GM13977 (cell line): ENCODE measurements at regions not wholly inside any gene's neighbourhood (a gene's known extent, or its start where the extent isn't known, plus 50 kb on each side); places are given as distances from the start of the nearest gene placed in this dataset.

ENCODE experiments used
- DNase-seq: peaks from one replicate; pipeline ENCODE4 v3.0.0; 2012; ENCODE audit warnings: low spot score
- in situ Hi-C: fragments of 300-500 bp; cut with MboI; formaldehyde crosslinking; loops from one replicate; pipeline ENCODE4 v1.12.0; 2022; ENCODE audit warnings: low sequenced_read_pairs, low pct_unique_long_range_greater_than_20kb, mixed read lengths, inconsistent platforms; ENCODE audit not compliant: unreplicated experiment
- TF ChIP-seq, protein P1 (sequence below): IDR thresholded peaks from 2 replicates; pipeline ENCODE4 v1.5.1; 2012; ENCODE audit warnings: mild to moderate bottlenecking, control low read depth; ENCODE audit not compliant: insufficient read depth; ENCODE audit errors: extremely low read depth, missing control alignments

DNA sequence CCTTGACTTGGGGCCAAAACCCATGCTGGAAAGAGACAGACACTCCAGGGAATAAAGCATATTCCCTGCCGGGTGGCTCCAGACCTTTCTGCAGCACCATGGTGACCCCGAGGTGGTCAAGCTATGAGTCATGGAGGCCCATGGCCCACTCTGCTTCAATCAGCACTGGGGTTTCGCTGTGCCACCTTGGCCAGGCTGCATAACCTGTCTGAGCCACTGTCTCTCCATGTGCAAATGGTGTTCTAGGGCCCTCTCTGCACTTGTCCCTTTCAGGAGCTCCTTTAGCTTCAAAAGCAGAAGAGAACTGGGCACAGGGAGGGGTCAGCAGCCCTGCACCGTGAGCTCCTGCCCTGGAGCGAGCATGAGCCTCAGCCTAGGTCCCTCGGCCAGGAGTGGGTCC is 410.1 kb downstream of the SHANK2 start:
- in situ Hi-C loops, result no loop called here
- TF ChIP-seq, protein P1, sequence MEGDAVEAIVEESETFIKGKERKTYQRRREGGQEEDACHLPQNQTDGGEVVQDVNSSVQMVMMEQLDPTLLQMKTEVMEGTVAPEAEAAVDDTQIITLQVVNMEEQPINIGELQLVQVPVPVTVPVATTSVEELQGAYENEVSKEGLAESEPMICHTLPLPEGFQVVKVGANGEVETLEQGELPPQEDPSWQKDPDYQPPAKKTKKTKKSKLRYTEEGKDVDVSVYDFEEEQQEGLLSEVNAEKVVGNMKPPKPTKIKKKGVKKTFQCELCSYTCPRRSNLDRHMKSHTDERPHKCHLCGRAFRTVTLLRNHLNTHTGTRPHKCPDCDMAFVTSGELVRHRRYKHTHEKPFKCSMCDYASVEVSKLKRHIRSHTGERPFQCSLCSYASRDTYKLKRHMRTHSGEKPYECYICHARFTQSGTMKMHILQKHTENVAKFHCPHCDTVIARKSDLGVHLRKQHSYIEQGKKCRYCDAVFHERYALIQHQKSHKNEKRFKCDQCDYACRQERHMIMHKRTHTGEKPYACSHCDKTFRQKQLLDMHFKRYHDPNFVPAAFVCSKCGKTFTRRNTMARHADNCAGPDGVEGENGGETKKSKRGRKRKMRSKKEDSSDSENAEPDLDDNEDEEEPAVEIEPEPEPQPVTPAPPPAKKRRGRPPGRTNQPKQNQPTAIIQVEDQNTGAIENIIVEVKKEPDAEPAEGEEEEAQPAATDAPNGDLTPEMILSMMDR, result no peak
- DNase-seq, result no peak

DNA sequence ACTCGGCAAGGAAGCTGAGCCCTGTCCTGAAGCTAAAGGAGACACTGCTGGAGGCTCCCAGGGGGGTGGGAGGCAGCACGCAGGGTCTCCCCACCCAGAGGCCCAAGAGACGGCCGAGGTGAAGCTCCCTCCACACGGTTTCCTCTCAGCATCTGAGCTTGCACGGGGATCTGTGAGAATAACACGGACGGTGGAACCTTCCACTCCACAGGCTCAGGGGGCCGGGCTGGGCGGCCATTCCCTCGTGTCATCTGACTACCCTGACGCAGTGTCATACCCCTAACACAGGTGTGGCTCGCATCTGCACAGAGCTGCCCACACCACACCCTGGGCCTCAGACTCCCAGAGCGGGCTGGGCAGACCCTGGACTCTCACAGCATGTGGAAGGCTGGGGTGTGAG is 409.7 kb downstream of the SHANK2 start:
- in situ Hi-C loops, result no loop called here
- DNase-seq, result no peak
- TF ChIP-seq, protein P1, result no peak

DNA sequence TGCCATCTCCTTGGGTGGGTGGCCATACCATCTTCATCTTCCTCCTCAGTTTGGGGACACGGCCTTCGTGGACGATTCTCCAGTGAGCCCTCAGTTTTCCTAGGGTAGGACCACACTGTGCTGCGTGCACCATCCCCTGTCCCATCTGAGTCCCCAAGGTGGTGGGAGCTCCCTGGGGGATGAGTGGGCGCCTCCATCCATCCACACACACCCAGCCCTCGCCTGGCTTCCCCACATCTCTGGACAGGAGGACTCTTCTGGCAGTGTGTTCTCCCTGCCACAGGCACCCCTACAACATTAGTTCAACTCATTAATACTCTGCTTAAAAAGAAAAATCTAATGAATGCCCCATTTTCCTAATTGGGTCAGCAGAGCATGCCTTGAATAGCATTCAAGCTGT is 408.5 kb downstream of the SHANK2 start:
- no peak for DNase-seq
- in situ Hi-C loops, result no loop called here
- TF ChIP-seq, protein P1, result no peak

DNA sequence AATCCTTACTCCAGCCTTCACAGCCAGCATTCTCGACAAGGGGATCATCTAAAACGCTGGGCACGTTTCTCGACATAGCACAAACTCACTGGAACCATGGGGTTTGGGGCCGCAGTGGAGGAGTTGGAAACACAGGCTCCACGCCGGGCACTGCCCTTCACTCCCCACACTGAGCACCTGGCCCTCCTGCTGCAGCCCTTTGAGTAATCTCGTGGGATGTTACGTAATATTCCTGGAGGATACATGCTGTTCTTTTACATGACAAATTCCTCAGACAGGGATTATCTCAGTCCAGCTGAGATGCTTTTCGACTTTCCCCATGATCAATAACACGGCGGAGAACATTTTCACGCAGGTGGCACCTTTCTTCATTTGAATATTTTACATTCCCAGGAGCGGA is 408.0 kb downstream of the SHANK2 start:
- TF ChIP-seq, protein P1, result no peak
- in situ Hi-C loops, result no loop called here
- no peak for DNase-seq

DNA sequence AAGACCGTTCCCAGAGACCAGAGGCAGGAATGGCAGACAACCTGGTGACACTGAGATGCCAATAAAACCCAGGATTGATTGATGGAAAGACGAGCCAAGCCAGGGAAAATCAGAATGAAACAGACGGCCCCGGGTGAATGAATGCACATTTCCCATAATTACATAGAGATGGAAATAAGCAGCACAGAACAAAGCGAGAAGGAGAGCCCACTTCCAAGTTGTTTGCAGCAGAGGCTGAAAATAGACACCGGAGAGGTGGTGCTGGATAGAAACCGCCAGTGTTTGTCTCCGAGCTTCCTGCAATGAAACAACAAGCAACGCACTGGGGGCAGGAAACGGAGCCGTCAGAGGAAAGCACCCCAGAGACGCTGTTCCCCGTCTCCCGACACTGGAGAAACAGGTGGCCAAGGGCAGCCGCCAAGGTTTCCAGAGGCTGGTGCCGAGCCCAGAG is 406.8 kb downstream of the SHANK2 start:
- TF ChIP-seq, protein P1, result no peak
- in situ Hi-C loops, result no loop called here
- no peak for DNase-seq

DNA sequence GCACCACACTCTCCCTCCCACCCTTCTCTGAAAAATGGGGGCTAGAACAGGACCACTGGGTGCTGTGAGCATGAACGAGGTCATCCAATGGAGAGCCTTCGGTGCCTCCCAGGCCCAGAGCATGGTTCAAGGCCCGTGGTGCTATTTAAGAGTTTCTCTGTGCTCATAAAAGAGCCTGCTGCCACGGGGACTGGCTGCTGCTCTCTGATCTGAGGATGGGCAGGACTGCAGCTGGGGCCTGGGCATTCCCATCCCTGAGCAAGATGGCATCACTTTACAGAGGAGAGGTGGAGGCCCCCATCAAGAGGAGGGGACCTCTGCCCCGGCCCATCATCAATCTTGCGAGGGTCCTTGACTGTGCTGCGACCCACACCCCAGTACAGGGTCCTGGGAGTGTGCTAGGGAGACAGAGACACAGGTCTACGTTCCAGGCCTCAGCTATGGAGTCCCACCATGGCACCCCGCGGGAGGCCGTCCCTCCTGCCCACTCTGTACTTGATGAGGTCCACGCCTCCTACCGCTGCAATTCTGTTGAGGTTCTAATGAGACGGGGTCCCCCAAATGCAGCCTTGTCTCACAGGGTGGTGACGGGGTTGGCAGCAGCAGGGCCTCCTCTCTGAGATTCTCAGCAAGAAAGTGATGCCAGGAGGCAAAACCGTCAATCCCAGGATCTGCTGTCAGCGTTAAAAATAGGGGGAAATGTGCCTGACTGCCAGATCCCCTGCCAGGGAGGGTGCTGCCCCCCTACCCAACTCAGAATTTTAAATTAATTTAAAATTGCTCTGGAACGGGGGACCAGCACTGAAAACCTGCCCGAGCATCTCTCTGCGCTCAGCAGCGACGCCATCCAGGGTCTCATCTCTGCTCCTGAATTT is 405.4 kb downstream of the SHANK2 start:
- DNase-seq, result no peak
- TF ChIP-seq, protein P1, result no peak
- in situ Hi-C loops, result no loop called here
